Fibroblast of skin of left quadriceps (primary cell): ENCODE measurements at regions not wholly inside any gene's neighbourhood (a gene's known extent, or its start where the extent isn't known, plus 50 kb on each side); places are given as distances from the start of the nearest gene placed in this dataset.

ENCODE experiments used
- DNase-seq, 2 experiments: peaks; one replicate each; pipeline ENCODE4 v3.0.0-alpha.2; 2013; ENCODE audit warnings: low read depth in 2 of 2

DNA sequence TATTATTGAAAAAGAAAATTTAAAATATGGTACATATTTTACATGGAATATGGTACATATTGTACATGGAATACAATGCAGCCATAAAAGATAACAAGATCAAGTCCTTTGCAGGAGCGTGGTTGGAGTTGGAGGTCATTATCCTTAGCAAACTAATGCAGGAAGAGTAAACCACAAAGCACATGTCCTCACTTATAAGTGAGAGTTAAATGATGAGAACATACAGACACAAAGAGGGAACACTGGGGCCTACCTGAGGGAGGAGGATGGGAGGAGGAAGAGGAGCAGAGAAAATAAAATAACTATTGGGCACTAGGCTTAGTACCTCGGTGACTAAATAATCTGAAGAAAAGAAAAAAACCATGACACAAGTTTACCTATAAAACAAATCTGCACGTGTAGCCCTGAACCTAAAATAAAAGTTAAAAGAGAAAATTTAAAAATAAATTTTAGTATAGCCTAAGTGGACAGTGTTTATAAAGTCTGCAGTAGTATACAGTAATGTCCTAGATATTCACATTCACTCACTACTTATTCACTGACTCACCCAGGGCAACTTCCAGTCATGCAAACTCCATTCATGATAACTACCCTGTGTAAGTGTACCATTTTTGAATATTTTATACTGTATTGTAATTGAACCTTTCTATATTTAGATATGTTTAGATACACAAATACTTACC is 204.4 kb downstream of the FAM76B start:
- peak in 1 of 2 experiments; percentile 34 for DNase-seq

- no peak for DNase-seq
Measured at GRCh38 chr11:95584589-95584988, 205.0 kb downstream of the FAM76B start.

DNA sequence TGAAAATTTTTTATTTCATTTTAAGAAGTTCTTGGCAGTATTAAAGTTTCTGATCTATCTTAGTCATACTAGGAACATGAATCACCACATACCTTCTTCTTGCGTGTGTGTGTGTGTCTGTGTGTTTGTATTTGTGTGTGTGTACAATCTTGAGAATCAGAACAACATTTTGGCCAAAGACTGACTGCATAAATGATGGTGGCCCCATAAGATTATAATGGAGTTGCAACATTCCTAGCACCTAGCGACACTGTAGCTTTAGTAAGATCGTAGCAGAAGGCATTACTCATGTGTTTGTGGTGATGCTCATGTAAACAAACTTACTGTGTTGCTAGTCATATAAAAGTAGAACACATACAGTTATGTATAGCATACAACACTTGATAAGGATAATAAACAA is 205.4 kb downstream of the FAM76B start:
- DNase-seq = no peak

DNA sequence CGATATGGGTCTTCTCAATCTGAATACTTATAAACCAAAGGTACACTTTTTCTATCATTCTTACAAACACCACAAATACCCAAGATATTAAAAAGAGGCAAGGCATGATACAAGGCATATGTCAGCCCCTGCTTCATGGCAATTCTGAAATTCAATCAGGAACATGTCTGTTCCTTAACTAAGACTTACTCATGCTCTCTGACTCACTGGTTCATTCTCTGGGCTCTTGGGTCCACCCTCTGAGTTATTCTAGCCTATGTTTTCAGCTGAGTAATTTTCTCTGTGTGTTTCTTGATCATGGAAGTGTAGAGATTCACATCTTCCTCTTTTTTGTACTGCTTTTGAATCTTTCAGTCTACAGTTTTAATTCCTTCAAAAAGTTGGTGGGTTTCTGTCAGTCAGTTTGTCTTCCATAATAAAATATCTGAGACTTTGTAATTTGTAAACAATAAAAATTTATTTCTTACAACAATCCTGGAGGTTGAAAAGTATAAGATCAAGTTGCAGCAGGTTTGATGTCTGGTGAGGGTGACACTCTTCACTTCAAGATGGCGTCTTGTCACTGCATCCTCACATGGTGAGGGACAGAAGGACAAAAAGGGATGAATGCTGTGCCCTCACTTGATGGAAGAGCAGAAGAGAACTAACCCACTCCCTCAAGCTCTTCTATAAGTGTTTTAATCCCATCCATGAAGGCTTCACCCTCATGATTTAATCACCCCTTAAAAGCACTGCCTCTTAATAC is 211.7 kb downstream of the FAM76B start:
- no peak for DNase-seq

DNA sequence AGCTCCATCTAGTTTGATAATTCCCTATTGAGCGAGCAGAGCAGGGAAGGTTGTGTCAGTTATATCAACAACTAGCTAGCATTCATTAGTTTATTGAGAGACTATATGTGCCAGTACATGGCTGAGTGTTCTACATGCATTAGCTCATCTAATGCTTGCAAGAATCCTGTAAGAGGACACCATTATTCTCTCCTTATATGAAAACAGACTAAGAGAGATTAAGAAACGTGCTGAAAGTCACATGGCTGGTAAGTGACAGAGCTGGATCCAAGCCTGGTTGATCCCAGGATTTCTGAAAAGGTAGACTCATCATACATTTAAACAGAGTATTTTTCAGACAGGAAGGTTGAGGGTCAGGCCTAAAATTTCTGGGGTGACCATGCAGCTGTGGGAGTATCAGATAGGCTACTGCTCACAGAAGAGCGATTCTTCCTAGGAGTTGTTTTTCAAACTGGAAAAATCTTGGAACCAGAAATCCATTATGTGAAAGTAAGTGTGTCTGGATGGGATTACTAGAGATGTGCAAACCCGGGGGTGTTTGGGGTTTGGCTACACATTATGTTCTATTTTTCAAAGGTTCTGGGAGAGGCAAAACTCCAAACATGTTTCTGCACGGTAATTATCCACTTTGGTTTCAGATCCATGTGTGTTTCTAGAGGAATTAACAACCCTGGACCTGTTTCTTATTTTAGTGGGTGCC is 213.3 kb downstream of the FAM76B start:
- no peak for DNase-seq

GRCh38 chr11:95575517-95575916 is 214.1 kb downstream of the FAM76B start:
- DNase-seq = no peak

GRCh38 chr11:95571718-95572260 is 217.8 kb downstream of the FAM76B start:
- no peak for DNase-seq

DNA sequence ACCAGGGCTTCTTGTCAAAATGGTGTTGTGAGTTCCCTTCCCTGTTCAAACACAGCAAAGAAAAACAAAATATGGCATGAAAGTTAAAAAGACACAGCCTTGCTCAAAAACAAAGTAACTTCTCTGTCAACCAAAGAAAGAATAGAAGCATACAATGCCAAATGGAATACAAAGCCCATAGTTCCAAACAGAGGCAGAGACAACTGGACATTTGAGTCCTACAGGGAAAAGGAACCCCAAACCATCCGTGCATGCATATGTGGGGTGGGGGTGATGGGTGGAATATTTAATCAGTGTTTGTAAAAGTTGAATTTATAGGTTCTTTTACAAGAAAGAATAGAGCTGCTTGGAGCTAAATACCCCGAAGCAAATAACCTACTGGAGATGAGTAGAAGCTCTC is 218.7 kb downstream of the FAM76B start:
- DNase-seq = no peak

GRCh38 chr11:95569207-95569606 is 220.4 kb downstream of the FAM76B start:
- no peak for DNase-seq

GRCh38 chr11:95568281-95568680 is 221.3 kb downstream of the FAM76B start:
- DNase-seq = peak in 1 of 2 experiments; percentile 65

DNA sequence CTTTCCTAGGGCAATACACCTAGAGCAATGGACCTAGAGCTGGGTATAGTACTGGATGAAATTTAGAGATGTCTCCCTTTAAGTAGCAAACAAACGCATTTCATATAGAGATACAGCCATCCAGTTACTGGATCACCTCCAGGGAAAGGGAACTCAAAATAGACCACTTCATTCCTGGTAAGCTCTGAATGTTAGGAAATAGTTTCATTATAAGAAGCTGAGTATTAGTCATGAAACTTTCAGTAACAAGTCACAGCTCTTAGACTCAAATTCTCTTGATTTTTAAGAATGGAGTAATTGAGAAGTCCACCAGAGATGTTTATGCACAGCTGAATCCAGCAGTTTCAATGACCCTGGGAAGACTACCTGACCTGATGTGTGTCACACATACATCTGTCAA is 221.9 kb downstream of the FAM76B start:
- DNase-seq = peak; percentile 79

DNA sequence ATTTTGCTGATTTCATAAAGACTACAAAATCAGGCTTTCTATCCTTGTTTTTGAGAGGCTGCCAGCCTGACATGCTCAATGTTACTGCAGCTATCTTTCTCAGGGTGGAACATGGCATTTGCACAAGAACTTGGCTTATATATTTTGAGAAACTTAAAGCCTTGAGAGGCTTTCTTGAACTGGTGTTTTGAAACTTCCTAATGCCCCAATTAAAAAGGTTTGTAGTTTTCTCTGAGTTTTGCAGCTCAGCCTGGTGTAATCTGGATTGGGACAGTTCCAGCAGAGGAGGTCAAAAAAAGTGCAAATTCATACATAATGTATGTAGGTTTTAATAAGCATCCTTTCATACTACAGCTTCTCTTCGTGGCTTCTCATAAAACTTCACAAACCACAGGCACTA is 223.4 kb downstream of the FAM76B start:
- peak; percentile 72 to 79 for DNase-seq

GRCh38 chr11:95565724-95566141 is 223.8 kb downstream of the FAM76B start:
- no peak for DNase-seq

GRCh38 chr11:95563859-95564258 is 225.7 kb downstream of the FAM76B start:
- no peak for DNase-seq

DNA sequence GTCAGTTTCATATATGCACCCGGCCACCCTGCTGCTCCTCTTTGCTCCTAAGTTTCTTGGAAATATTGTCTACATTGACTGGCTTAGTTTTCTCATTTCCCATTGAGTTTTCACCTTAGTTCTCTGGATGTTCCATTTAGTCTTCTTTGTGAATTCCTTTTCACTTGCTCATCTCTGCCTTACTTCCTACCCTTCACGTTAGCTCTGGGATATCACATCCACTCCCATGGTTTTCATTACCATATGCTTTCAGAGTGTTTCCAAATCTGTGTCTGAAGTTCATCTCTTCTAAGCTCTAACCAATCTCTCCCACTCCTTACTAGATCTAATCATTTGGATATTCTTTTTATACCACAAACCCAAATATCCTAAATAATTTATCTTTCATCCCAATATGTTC is 226.4 kb downstream of the FAM76B start:
- DNase-seq = peak in 1 of 2 experiments; percentile 38

GRCh38 chr11:95562196-95562921 is 227.2 kb downstream of the FAM76B start:
- no peak for DNase-seq

DNA sequence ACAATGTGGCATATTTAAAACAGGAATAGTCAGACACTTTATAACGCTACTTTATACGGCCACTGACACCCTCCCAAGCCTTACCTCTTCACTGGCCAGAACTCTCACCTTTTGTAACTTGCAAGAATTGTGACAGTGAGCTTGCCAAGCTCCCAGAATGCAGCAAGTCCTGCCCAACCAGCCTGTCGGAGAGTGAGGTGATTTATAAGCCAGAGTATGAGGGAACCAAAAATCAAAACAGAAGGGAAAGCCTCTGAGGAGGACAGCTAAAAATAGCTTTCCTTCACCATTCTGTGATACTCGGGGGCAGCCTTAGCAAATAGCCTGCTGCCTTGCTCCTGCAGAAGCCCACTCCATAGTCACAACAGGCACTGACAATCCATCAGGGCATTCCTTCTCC is 229.7 kb downstream of the FAM76B start:
- no peak for DNase-seq

GRCh38 chr11:95557376-95557775 is 232.2 kb downstream of the FAM76B start:
- no peak for DNase-seq

- peak; percentile 95 to 97 for DNase-seq
Measured at GRCh38 chr11:95556342-95557163, 233.0 kb downstream of the FAM76B start.

DNA sequence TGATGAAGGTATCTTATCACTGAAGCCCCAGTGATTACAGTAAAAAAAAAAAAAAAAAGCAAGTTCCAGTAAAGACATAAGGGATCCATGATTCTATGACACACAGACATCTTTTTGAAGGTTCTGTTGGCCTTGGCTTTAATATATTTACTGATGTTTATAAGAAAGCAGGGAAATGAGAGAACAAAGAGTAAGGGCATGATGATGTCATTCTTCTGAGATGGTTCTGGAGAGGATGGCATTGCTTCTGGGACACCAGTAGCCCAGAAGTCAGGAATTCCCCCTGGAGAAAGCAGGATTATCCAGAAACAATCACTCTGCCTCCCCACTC is 233.6 kb downstream of the FAM76B start:
- no peak for DNase-seq

DNA sequence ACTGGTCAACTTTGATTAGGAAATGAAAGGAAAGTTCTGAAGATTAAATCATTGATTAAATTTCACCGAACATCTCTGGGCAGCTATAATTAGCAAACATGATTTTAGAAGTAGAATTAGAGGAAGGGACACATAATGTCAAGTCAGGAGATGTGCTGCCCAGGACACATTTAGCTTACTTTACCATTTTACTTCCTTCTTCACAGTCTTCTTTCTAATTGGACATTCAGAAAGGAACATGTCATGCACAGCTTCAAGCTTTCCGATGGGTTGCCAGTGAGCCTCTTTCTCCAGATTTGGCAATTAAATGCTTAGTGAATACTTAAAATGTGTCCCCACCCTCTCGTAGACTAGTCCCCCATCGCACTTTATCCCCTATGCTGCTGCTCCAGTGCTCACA is 234.7 kb downstream of the FAM76B start:
- DNase-seq = no peak
